ENCODE measurements at regions not wholly inside any gene's neighbourhood (a gene's known extent, or its start where the extent isn't known, plus 50 kb on each side); places are given as distances from the start of the nearest gene placed in this dataset.
A peak's percentile ranks its signal among the peaks of the same experiment; 100 is the strongest.

GRCh38 chr20:62573817-62574216 is 68.5 kb upstream of the SLCO4A1 start:
- DNase-seq (ENCODE audit: low read depth) = no peak
- TF ChIP-seq CTCF (IDR thresholded peaks at IDR 0.05; ENCODE audit: insufficient read depth, low read depth, low read length, missing control alignments) = no peak

DNA sequence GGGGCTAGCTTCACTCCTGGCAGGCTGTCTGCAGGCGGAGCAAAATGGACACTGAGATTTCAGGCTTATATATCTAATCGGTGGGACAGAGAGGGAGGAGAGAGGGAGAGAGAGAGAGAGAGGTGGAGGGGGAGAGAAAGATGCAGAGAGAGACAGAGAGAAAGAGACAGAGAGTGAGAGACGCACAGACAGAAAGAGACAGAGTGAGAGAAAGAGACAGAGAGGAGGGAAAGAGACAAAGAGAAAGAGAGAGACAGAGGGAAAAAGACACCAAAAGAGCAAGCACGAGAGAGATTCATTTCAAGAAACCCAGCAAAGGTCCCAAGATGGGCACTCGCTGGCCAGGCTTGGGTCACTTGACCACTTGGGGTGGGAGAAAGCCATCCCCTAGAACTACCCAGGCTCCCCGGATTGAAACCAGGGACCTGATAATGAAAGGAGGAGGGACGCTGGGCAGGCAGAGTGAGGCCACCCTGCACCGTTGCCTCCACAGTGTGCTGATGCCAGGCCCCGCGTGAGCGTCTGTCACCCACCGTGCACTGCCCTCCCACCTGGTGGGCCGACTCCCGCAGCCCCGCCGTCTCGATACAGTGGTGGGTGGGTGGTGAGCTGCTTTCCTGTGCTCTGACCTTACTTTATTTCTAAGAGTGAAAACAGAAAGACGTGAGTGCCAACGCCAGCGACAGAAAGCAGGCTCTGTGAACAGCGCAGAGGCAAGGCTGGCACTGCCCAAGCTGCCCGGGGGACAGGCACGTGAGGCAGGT is 67.9 kb upstream of the SLCO4A1 start:
- no peak for DNase-seq (ENCODE audit: low read depth)
- no peak overlapping the region for H3K4me3 ChIP-seq (ENCODE audit: low read depth, low read length)
- no peak for TF ChIP-seq CTCF (IDR thresholded peaks at IDR 0.05; ENCODE audit: insufficient read depth, low read depth, low read length, missing control alignments)

More at GRCh38 chr20:62573817-62574216, 68.5 kb upstream of the SLCO4A1 start:
- no peak overlapping the region for H3K4me3 ChIP-seq (ENCODE audit: low read depth, low read length)

GRCh38 chr20:62575976-62576722 is 66.2 kb upstream of the SLCO4A1 start:
- H3K4me3 ChIP-seq (ENCODE audit: low read depth, low read length) = no peak overlapping the region
- no peak for DNase-seq (ENCODE audit: low read depth)
- no peak for TF ChIP-seq CTCF (IDR thresholded peaks at IDR 0.05; ENCODE audit: insufficient read depth, low read depth, low read length, missing control alignments)

DNA sequence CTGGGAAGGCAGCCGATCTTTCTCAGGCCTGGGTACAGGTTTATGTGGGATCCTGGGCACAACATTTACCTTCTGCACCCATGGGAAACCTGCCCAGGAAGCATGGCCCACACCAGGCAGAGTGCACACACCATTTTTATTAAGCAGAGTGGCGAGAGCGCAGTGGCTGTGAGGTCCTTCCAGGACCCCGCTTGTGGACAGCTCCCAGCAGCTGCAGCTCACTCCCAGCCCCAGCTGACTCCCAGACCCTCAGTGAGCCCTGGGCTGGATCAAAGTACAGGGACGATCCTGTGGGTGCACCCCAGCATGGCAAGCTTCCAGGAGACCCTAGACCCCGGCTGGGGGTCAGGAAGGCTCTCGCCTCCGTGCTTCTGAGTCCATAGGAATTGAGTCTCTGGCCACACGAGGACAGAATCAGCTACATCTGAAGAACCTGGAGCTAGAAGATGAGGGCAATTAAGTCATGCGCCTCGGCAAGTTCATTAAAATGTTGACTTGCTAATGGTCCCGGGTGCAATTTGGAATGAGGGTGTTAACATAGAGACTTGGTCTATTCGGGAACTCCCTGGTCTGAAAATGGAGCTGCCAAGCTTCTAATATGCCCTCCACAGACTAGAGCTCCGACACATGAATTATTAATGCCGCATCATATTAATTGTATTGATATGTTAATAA is 65.4 kb upstream of the SLCO4A1 start:
- H3K4me3 ChIP-seq (ENCODE audit: low read depth, low read length) = no peak overlapping the region
- TF ChIP-seq CTCF (IDR thresholded peaks at IDR 0.05; ENCODE audit: insufficient read depth, low read depth, low read length, missing control alignments) = no peak
- DNase-seq (ENCODE audit: low read depth) = no peak

DNA sequence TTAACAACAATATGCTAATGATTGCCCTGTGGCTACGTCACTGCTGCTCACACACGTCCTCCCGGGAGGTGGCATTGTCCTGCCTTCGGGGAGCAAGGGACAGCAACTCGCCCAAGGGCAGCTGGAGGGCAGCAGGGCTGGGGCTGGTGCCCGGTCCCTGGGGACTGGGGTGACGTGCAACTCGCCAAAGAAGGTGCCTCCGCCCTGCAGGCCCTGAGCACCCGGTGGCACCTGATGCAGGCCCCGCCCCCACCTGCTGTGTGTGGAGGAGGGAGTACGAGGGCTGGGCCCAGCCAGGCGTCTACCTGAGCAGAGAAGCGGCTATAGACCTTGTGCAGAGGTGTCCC is 64.8 kb upstream of the SLCO4A1 start:
- H3K4me3 ChIP-seq (ENCODE audit: low read depth, low read length) = no peak overlapping the region
- TF ChIP-seq CTCF (IDR thresholded peaks at IDR 0.05; ENCODE audit: insufficient read depth, low read depth, low read length, missing control alignments) = no peak
- no peak for DNase-seq (ENCODE audit: low read depth)

DNA sequence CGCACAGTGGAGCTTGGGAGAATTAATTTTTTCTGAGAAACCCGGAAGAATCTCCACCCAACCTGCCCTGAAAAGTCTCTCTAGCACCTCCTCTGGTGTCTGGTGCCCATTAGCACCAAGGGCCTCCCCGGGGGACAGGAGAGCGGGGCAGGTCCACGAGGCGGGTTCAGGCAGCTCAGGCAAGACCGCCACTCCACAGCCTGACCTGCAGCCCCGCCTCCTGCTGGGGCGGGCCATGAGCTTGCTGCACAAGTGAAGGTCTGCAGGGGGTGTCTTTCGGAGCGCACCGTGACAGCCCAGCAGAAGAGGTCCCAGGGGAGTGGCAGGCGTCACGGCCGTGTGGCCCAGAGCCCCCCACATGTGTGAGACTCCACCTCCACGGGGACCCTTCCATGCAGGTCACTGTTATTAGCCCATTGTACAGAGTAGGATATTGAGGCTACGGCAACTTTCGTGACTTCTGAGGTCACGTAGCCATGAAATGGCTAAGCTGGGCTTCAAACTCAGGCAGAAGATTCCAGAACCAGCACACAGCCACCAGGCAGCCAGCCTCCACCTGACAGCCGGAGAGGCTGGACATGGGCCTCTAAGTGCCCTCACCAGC is 63.9 kb upstream of the SLCO4A1 start:
- peak; percentile 12 for DNase-seq (ENCODE audit: low read depth)
- H3K4me3 ChIP-seq (ENCODE audit: low read depth, low read length) = no peak overlapping the region
- TF ChIP-seq CTCF (IDR thresholded peaks at IDR 0.05; ENCODE audit: insufficient read depth, low read depth, low read length, missing control alignments) = no peak

Measured in GM12865 (cell line).